HUES48 (cell line): ENCODE measurements at regions not wholly inside any gene's neighbourhood (a gene's known extent, or its start where the extent isn't known, plus 50 kb on each side); places are given as distances from the start of the nearest gene placed in this dataset.
"Not testable (repeated sequence)": the region's sequence is repeated elsewhere in the genome, so short reads cannot be mapped to it uniquely, and the experiment has no call there.

ENCODE experiments used
- H3K27ac ChIP-seq: one replicate; pipeline ENCODE4 v1.7.0; 2013; ENCODE audit warnings: low read depth, low read length, inconsistent platforms
- H3K27me3 ChIP-seq: 2 replicates; pipeline ENCODE4 v1.6.1; 2013; ENCODE audit warnings: mild to moderate bottlenecking, low read length; ENCODE audit not compliant: control insufficient read depth, insufficient read depth
- H3K36me3 ChIP-seq: 2 replicates; pipeline ENCODE4 v1.6.1; 2013; ENCODE audit warnings: low read length; ENCODE audit not compliant: control insufficient read depth, insufficient read depth
- H3K4me1 ChIP-seq: 2 replicates; pipeline ENCODE4 v1.6.1; 2013; ENCODE audit warnings: mild to moderate bottlenecking, low read length; ENCODE audit not compliant: control insufficient read depth, insufficient read depth
- H3K4me3 ChIP-seq: 2 replicates; pipeline ENCODE4 v1.5.1; 2013; ENCODE audit warnings: mild to moderate bottlenecking, low read depth, low read length
- H3K9ac ChIP-seq: 2 replicates; pipeline ENCODE4 v1.6.1; 2013; ENCODE audit warnings: mild to moderate bottlenecking, low read depth, low read length, moderate library complexity
- H3K9me3 ChIP-seq: 2 replicates; pipeline ENCODE4 v1.6.1; 2013; ENCODE audit warnings: low read length; ENCODE audit not compliant: control insufficient read depth, insufficient read depth

GRCh38 chr18:46229641-46230040, 125.5 kb downstream of the HAUS1 start:
- H3K9ac ChIP-seq, H3K4me1 ChIP-seq, H3K27ac ChIP-seq, H3K4me3 ChIP-seq, H3K9me3 ChIP-seq, H3K27me3 ChIP-seq, H3K36me3 ChIP-seq: not testable (repeated sequence)

- H3K27me3 ChIP-seq = no peaks in the 10 kb centered on the region
- H3K36me3 ChIP-seq = no peaks in the 10 kb centered on the region; the same call in 1 of the 2 replicates
- no peak overlapping the region for H3K9ac ChIP-seq
- H3K4me3 ChIP-seq = no peak overlapping the region
- H3K27ac ChIP-seq = no peak overlapping the region
- no peaks in the 10 kb centered on the region for H3K9me3 ChIP-seq
- H3K4me1 ChIP-seq = peaks cover 21% of the 10 kb centered on the region
Observed at GRCh38 chr18:46236156-46236555, 132.0 kb downstream of the HAUS1 start.

GRCh38 chr18:46237891-46238290, 133.7 kb downstream of the HAUS1 start:
- Histone ChIP-seq H3K9me3 (no peaks in the 10 kb centered on the region), H3K27ac (no peak overlapping the region), H3K4me3 (no peak overlapping the region), H3K36me3 (no peaks in the 10 kb centered on the region; the same call in 1 of the 2 replicates), H3K4me1 (peaks cover 21% of the 10 kb centered on the region), H3K9ac (no peak overlapping the region), H3K27me3 (no peaks in the 10 kb centered on the region)

- H3K4me3 ChIP-seq = no peak overlapping the region
- no peaks in the 10 kb centered on the region; the same call in 1 of the 2 replicates for H3K36me3 ChIP-seq
- H3K9me3 ChIP-seq = no peaks in the 10 kb centered on the region
- no peaks in the 10 kb centered on the region for H3K27me3 ChIP-seq
- no peak overlapping the region for H3K27ac ChIP-seq
- H3K9ac ChIP-seq = no peak overlapping the region
- H3K4me1 ChIP-seq = peaks cover 24% of the 10 kb centered on the region
Observed at GRCh38 chr18:46239549-46239948, 135.4 kb downstream of the HAUS1 start.

- no peaks in the 10 kb centered on the region; the same call in 1 of the 2 replicates for H3K36me3 ChIP-seq
- H3K9me3 ChIP-seq = no peaks in the 10 kb centered on the region
- no peaks in the 10 kb centered on the region for H3K27me3 ChIP-seq
- peaks cover 24% of the 10 kb centered on the region for H3K4me1 ChIP-seq
- H3K4me3 ChIP-seq = no peak overlapping the region
- no peak overlapping the region for H3K27ac ChIP-seq
- H3K9ac ChIP-seq = no peak overlapping the region
Observed at GRCh38 chr18:46239998-46240397, 135.8 kb downstream of the HAUS1 start.

GRCh38 chr18:46241393-46241792, 137.2 kb downstream of the HAUS1 start:
- not testable (repeated sequence) for H3K4me3 ChIP-seq, H3K36me3 ChIP-seq, H3K9me3 ChIP-seq, H3K9ac ChIP-seq, H3K27me3 ChIP-seq, H3K27ac ChIP-seq
- H3K4me1 ChIP-seq = peaks cover 27% of the 10 kb centered on the region; the same call in 1 of the 2 replicates

- H3K4me1 ChIP-seq = peaks cover 27% of the 10 kb centered on the region; the same call in 1 of the 2 replicates
- H3K9ac ChIP-seq = no peak overlapping the region
- no peak overlapping the region for H3K27ac ChIP-seq
Observed at GRCh38 chr18:46242183-46242582, 138.0 kb downstream of the HAUS1 start.

GRCh38 chr18:46243095-46243494, 138.9 kb downstream of the HAUS1 start:
- H3K9ac ChIP-seq = no peak overlapping the region
- H3K4me3 ChIP-seq = no peak overlapping the region
- no peaks in the 10 kb centered on the region for H3K27me3 ChIP-seq
- H3K36me3 ChIP-seq = no peaks in the 10 kb centered on the region; the same call in 1 of the 2 replicates
- H3K9me3 ChIP-seq = no peaks in the 10 kb centered on the region
- H3K4me1 ChIP-seq = peaks cover 27% of the 10 kb centered on the region; the same call in 1 of the 2 replicates
- no peak overlapping the region for H3K27ac ChIP-seq

More at GRCh38 chr18:46242183-46242582, 138.0 kb downstream of the HAUS1 start:
- Histone ChIP-seq H3K9me3 (no peaks in the 10 kb centered on the region), H3K27me3 (no peaks in the 10 kb centered on the region), H3K36me3 (no peaks in the 10 kb centered on the region; the same call in 1 of the 2 replicates), H3K4me3 (no peak overlapping the region)

- peaks cover 26% of the 10 kb centered on the region; the same call in 1 of the 2 replicates for H3K4me1 ChIP-seq
- H3K27me3 ChIP-seq = no peaks in the 10 kb centered on the region
- H3K27ac ChIP-seq = no peak overlapping the region
- no peak overlapping the region for H3K4me3 ChIP-seq
- no peaks in the 10 kb centered on the region; the same call in 1 of the 2 replicates for H3K36me3 ChIP-seq
- H3K9ac ChIP-seq = no peak overlapping the region
- H3K9me3 ChIP-seq = no peaks in the 10 kb centered on the region
Observed at GRCh38 chr18:46243673-46244072, 139.5 kb downstream of the HAUS1 start.

- Histone ChIP-seq H3K27me3 (no peaks in the 10 kb centered on the region), H3K9me3 (no peaks in the 10 kb centered on the region), H3K9ac (no peak overlapping the region), H3K4me3 (no peak overlapping the region), H3K36me3 (no peaks in the 10 kb centered on the region), H3K4me1 (peaks cover 21% of the 10 kb centered on the region), H3K27ac (no peak overlapping the region)
Observed at GRCh38 chr18:46246101-46246500, 141.9 kb downstream of the HAUS1 start.

GRCh38 chr18:46247942-46248341, 143.8 kb downstream of the HAUS1 start:
- H3K27ac ChIP-seq = no peak overlapping the region

More at GRCh38 chr18:46247942-46248341, 143.8 kb downstream of the HAUS1 start:
- Histone ChIP-seq H3K4me3 (no peak overlapping the region), H3K36me3 (no peaks in the 10 kb centered on the region), H3K9ac (no peak overlapping the region), H3K9me3 (no peaks in the 10 kb centered on the region), H3K4me1 (peaks cover 21% of the 10 kb centered on the region), H3K27me3 (no peaks in the 10 kb centered on the region)
